Tibial artery (tissue), 4 donors: ENCODE measurements at regions not wholly inside any gene's neighbourhood (a gene's known extent, or its start where the extent isn't known, plus 50 kb on each side); places are given as distances from the start of the nearest gene placed in this dataset.
"Not testable (repeated sequence)": the region's sequence is repeated elsewhere in the genome, so short reads cannot be mapped to it uniquely, and the experiment has no call there.

ENCODE experiments used
- DNase-seq, 2 donors: peaks; one replicate each; pipeline ENCODE4 v3.0.0-alpha.2; 2019
- H3K27ac ChIP-seq, 2 donors: fragments of 200-600 bp; sonication (generic) in 1 of 2; 1 replicate in 1 of 2; 2 replicates in 1 of 2; pipeline ENCODE4 v1.5.1; 2018 to 2019; ENCODE audit warnings: mild to moderate bottlenecking in 1 of 2
- H3K27me3 ChIP-seq, 2 donors: fragments of 200-600 bp; sonication (generic) in 1 of 2; one replicate each; pipeline versions ENCODE4 v1.5.1 to v1.6.0; 2016 to 2019
- H3K36me3 ChIP-seq, 3 donors: fragments of 200-600 bp; sonication (generic) in 2 of 3; one replicate each; pipeline ENCODE4 v1.5.1; 2016 to 2019; ENCODE audit warnings: mild to moderate bottlenecking in 2 of 3
- H3K4me1 ChIP-seq, 4 donors: fragments of 200-600 bp; sonication (generic) in 2 of 4; 1 replicate in 3 of 4; 2 replicates in 1 of 4; pipeline ENCODE4 v1.5.1; 2016 to 2019
- H3K4me3 ChIP-seq, 2 donors: fragments of 200-600 bp; sonication (generic) in 1 of 2; 1 replicate in 1 of 2; 2 replicates in 1 of 2; pipeline ENCODE4 v1.5.1; 2018 to 2019; ENCODE audit warnings: mild to moderate bottlenecking in 2 of 2
- H3K9me3 ChIP-seq, 3 donors: fragments of 200-600 bp; sonication (generic) in 1 of 3; one replicate each; pipeline ENCODE4 v1.5.1; 2016 to 2019
- CTCF ChIP-seq, 2 experiments: fragments of 200-600 bp in 1 of 2; fragments of 450-650 bp in 1 of 2; IDR thresholded peaks; one replicate each; pipeline ENCODE4 v1.5.1; 2017 to 2019; ENCODE audit warnings: antibody characterized with exemption in 2 of 2, mild to moderate bottlenecking in 1 of 2, moderate library complexity in 1 of 2
- intact Hi-C: fragments of 100-400 bp; cut with DNase I; formaldehyde crosslinking; loops from one replicate; pipeline ENCODE4 v1.15.0; 2023; ENCODE audit warnings: low total_unique reads

- DNase-seq, result no peak
- no peak overlapping the region for H3K27ac ChIP-seq
- H3K9me3 ChIP-seq, result no peaks in the 10 kb centered on the region
- no peaks in the 10 kb centered on the region for H3K4me1 ChIP-seq
- intact Hi-C loops, result no loop called here
- TF ChIP-seq CTCF (IDR thresholded peaks at IDR 0.05), result no peak
- no peak overlapping the region for H3K4me3 ChIP-seq
- no peaks in the 10 kb centered on the region for H3K36me3 ChIP-seq
- H3K27me3 ChIP-seq, result no peaks in the 10 kb centered on the region
These were observed 1046.9 kb upstream of the FLRT2 start for GRCh38 chr14:84483072-84483420.

- H3K27ac ChIP-seq, H3K9me3 ChIP-seq, DNase-seq, H3K27me3 ChIP-seq, H3K4me1 ChIP-seq, H3K4me3 ChIP-seq, H3K36me3 ChIP-seq, intact Hi-C loops: not testable (repeated sequence)
These were observed 1045.7 kb upstream of the FLRT2 start for GRCh38 chr14:84484243-84484642.

- Histone ChIP-seq H3K27ac (no peak overlapping the region), H3K4me3 (no peak overlapping the region)
These were observed 1044.9 kb upstream of the FLRT2 start for GRCh38 chr14:84485036-84485435.

GRCh38 chr14:84490081-84490480 lies 1039.9 kb upstream of the FLRT2 start:
- H3K4me3 ChIP-seq, result no peak overlapping the region
- H3K4me1 ChIP-seq, result no peaks in the 10 kb centered on the region
- TF ChIP-seq CTCF (IDR thresholded peaks at IDR 0.05), result no peak
- DNase-seq, result no peak
- no peaks in the 10 kb centered on the region for H3K36me3 ChIP-seq
- H3K9me3 ChIP-seq, result no peaks in the 10 kb centered on the region
- no peak overlapping the region for H3K27ac ChIP-seq
- no peaks in the 10 kb centered on the region for H3K27me3 ChIP-seq
- intact Hi-C loops, result no loop called here

More at GRCh38 chr14:84485036-84485435, 1044.9 kb upstream of the FLRT2 start:
- Histone ChIP-seq H3K4me1 (no peaks in the 10 kb centered on the region), H3K9me3 (no peaks in the 10 kb centered on the region), H3K36me3 (no peaks in the 10 kb centered on the region), H3K27me3 (no peaks in the 10 kb centered on the region)
- no peak for DNase-seq
- no peak for TF ChIP-seq CTCF (IDR thresholded peaks at IDR 0.05)
- intact Hi-C loops, result no loop called here

GRCh38 chr14:84492685-84493084 lies 1037.3 kb upstream of the FLRT2 start:
- H3K9me3 ChIP-seq, result no peaks in the 10 kb centered on the region
- DNase-seq, result no peak
- no peak for TF ChIP-seq CTCF (IDR thresholded peaks at IDR 0.05)
- no peaks in the 10 kb centered on the region for H3K27me3 ChIP-seq
- no peak overlapping the region for H3K4me3 ChIP-seq
- no peaks in the 10 kb centered on the region for H3K4me1 ChIP-seq
- H3K36me3 ChIP-seq, result no peaks in the 10 kb centered on the region
- intact Hi-C loops, result no loop called here
- H3K27ac ChIP-seq, result no peak overlapping the region

GRCh38 chr14:84493779-84494178 lies 1036.2 kb upstream of the FLRT2 start:
- H3K9me3 ChIP-seq, result no peaks in the 10 kb centered on the region
- TF ChIP-seq CTCF (IDR thresholded peaks at IDR 0.05), result no peak
- H3K27ac ChIP-seq, result no peak overlapping the region
- no peaks in the 10 kb centered on the region for H3K27me3 ChIP-seq
- no peaks in the 10 kb centered on the region for H3K36me3 ChIP-seq
- intact Hi-C loops, result no loop called here
- H3K4me3 ChIP-seq, result no peak overlapping the region
- no peaks in the 10 kb centered on the region for H3K4me1 ChIP-seq
- no peak for DNase-seq
